Natural killer cell treated with Interleukin-12 subunit alpha and Interleukin-12 subunit beta and Interleukin-15 and Interleukin-18, amount 100 ng/mL, for 72 hours (primary cell): ENCODE measurements at regions not wholly inside any gene's neighbourhood (a gene's known extent, or its start where the extent isn't known, plus 50 kb on each side); places are given as distances from the start of the nearest gene placed in this dataset.

Source experiments
- ATAC-seq, 2 donors: fragments of 150-1000 bp; cut with Tn5 transposase in 1 of 2; sonication (Bioruptor Pico), chemical (Tn5 transposase) in 1 of 2; 2 replicates each; pipeline ENCODE4 v1.10.0; 2021
- DNase-seq: peaks from one replicate; pipeline ENCODE4 v3.0.0; 2022; ENCODE audit warnings: low spot score
- H3K27ac Mint-ChIP-seq, 2 donors: 1 replicate in 1 of 2; 2 replicates in 1 of 2; pipeline ENCODE4 v1.8.0; 2022; ENCODE audit warnings: mixed read lengths in 2 of 2, mild to moderate bottlenecking in 1 of 2, moderate library complexity in 1 of 2
- H3K27me3 Mint-ChIP-seq, 2 donors: 1 replicate in 1 of 2; 2 replicates in 1 of 2; pipeline ENCODE4 v1.8.0; 2022; ENCODE audit warnings: mixed read lengths in 2 of 2
- H3K36me3 Mint-ChIP-seq: one replicate; pipeline ENCODE4 v1.8.0; 2022; ENCODE audit warnings: mixed read lengths
- H3K4me1 Mint-ChIP-seq, 2 donors: 1 replicate in 1 of 2; 2 replicates in 1 of 2; pipeline ENCODE4 v1.8.0; 2022; ENCODE audit warnings: low read depth in 2 of 2, mixed read lengths in 2 of 2, mild to moderate bottlenecking in 1 of 2
- H3K4me3 Mint-ChIP-seq: one replicate; pipeline ENCODE4 v1.8.0; 2022; ENCODE audit warnings: mixed read lengths
- H3K9me3 Mint-ChIP-seq: 2 replicates; pipeline ENCODE4 v1.8.0; 2022; ENCODE audit warnings: mixed read lengths

- no peaks in the 10 kb centered on the region for H3K36me3 Mint-ChIP-seq
- peaks cover 3% of the 10 kb centered on the region for H3K9me3 Mint-ChIP-seq
- no peak overlapping the region for H3K4me3 Mint-ChIP-seq
- no peaks in the 10 kb centered on the region for H3K27me3 Mint-ChIP-seq
- DNase-seq (no peak), ATAC-seq (no peak)
- no peak overlapping the region for H3K27ac Mint-ChIP-seq
- H3K4me1 Mint-ChIP-seq = no peaks in the 10 kb centered on the region
Measured at GRCh38 chr13:107587681-107588080, 627.7 kb downstream of the LIG4 start.

- DNase-seq = no peak
- H3K9me3 Mint-ChIP-seq = peaks cover 3% of the 10 kb centered on the region
Measured at GRCh38 chr13:107586216-107586615, 629.1 kb downstream of the LIG4 start.

GRCh38 chr13:107585469-107586180 lies 629.7 kb downstream of the LIG4 start:
- H3K27ac Mint-ChIP-seq = no peak overlapping the region
- no peaks in the 10 kb centered on the region for H3K27me3 Mint-ChIP-seq
- H3K9me3 Mint-ChIP-seq = peaks cover 4% of the 10 kb centered on the region
- H3K4me3 Mint-ChIP-seq = no peak overlapping the region
- DNase-seq = no peak
- no peaks in the 10 kb centered on the region for H3K4me1 Mint-ChIP-seq
- ATAC-seq = no peak
- H3K36me3 Mint-ChIP-seq = no peaks in the 10 kb centered on the region

More at GRCh38 chr13:107586216-107586615, 629.1 kb downstream of the LIG4 start:
- Mint-ChIP-seq H3K27ac (no peak overlapping the region), H3K27me3 (no peaks in the 10 kb centered on the region), H3K4me3 (no peak overlapping the region), H3K36me3 (no peaks in the 10 kb centered on the region), H3K4me1 (no peaks in the 10 kb centered on the region)
- no peak for ATAC-seq

GRCh38 chr13:107582171-107582570 lies 633.2 kb downstream of the LIG4 start:
- H3K27me3 Mint-ChIP-seq = no peaks in the 10 kb centered on the region
- DNase-seq (no peak), ATAC-seq (no peak)
- peaks cover 4% of the 10 kb centered on the region for H3K36me3 Mint-ChIP-seq
- H3K4me3 Mint-ChIP-seq = no peak overlapping the region
- peaks cover 20% of the 10 kb centered on the region for H3K9me3 Mint-ChIP-seq
- H3K27ac Mint-ChIP-seq = no peak overlapping the region
- H3K4me1 Mint-ChIP-seq = no peaks in the 10 kb centered on the region

- Mint-ChIP-seq H3K27ac (no peak overlapping the region), H3K9me3 (peaks cover 20% of the 10 kb centered on the region), H3K4me3 (no peak overlapping the region), H3K27me3 (no peaks in the 10 kb centered on the region), H3K36me3 (peaks cover 4% of the 10 kb centered on the region), H3K4me1 (no peaks in the 10 kb centered on the region)
- no peak for DNase-seq
- ATAC-seq = no peak
Measured at GRCh38 chr13:107580741-107581412, 634.5 kb downstream of the LIG4 start.

GRCh38 chr13:107576430-107576829 lies 638.9 kb downstream of the LIG4 start:
- H3K27ac Mint-ChIP-seq = no peak overlapping the region
- H3K9me3 Mint-ChIP-seq = peaks cover 22% of the 10 kb centered on the region
- H3K4me3 Mint-ChIP-seq = no peak overlapping the region
- H3K27me3 Mint-ChIP-seq = no peaks in the 10 kb centered on the region
- peaks cover 14% of the 10 kb centered on the region for H3K36me3 Mint-ChIP-seq
- H3K4me1 Mint-ChIP-seq = no peaks in the 10 kb centered on the region
- DNase-seq (no peak), ATAC-seq (no peak)

GRCh38 chr13:107574517-107575210 lies 640.7 kb downstream of the LIG4 start:
- Mint-ChIP-seq H3K4me3 (no peak overlapping the region), H3K27me3 (no peaks in the 10 kb centered on the region), H3K27ac (no peak overlapping the region), H3K36me3 (peaks cover 14% of the 10 kb centered on the region), H3K4me1 (no peaks in the 10 kb centered on the region), H3K9me3 (peaks cover 16% of the 10 kb centered on the region)
- DNase-seq (no peak), ATAC-seq (no peak)

GRCh38 chr13:107573184-107573583 lies 642.2 kb downstream of the LIG4 start:
- H3K4me3 Mint-ChIP-seq = no peak overlapping the region
- DNase-seq (no peak), ATAC-seq (no peak)
- H3K27me3 Mint-ChIP-seq = no peaks in the 10 kb centered on the region
- H3K9me3 Mint-ChIP-seq = peaks cover 11% of the 10 kb centered on the region
- H3K27ac Mint-ChIP-seq = no peak overlapping the region
- H3K4me1 Mint-ChIP-seq = no peaks in the 10 kb centered on the region
- peaks cover 12% of the 10 kb centered on the region for H3K36me3 Mint-ChIP-seq

- Mint-ChIP-seq H3K4me3 (no peak overlapping the region), H3K9me3 (peaks cover 4% of the 10 kb centered on the region), H3K36me3 (peaks cover 9% of the 10 kb centered on the region), H3K27me3 (no peaks in the 10 kb centered on the region), H3K27ac (no peak overlapping the region), H3K4me1 (no peaks in the 10 kb centered on the region)
- DNase-seq (no peak), ATAC-seq (no peak)
Measured at GRCh38 chr13:107572156-107572555, 643.2 kb downstream of the LIG4 start.

GRCh38 chr13:107568181-107568580 lies 647.2 kb downstream of the LIG4 start:
- no peaks in the 10 kb centered on the region for H3K9me3 Mint-ChIP-seq
- H3K4me3 Mint-ChIP-seq = no peak overlapping the region
- no peaks in the 10 kb centered on the region for H3K27me3 Mint-ChIP-seq
- ATAC-seq = no peak
- peaks cover 10% of the 10 kb centered on the region for H3K36me3 Mint-ChIP-seq
- no peak overlapping the region for H3K27ac Mint-ChIP-seq
- no peak for DNase-seq
- no peaks in the 10 kb centered on the region for H3K4me1 Mint-ChIP-seq

GRCh38 chr13:107563099-107563925 lies 652.0 kb downstream of the LIG4 start:
- DNase-seq (no peak), ATAC-seq (no peak)
- Mint-ChIP-seq H3K4me3 (no peak overlapping the region), H3K36me3 (peaks cover 5% of the 10 kb centered on the region), H3K9me3 (no peaks in the 10 kb centered on the region), H3K27me3 (no peaks in the 10 kb centered on the region), H3K27ac (no peak overlapping the region), H3K4me1 (no peaks in the 10 kb centered on the region)

- H3K4me1 Mint-ChIP-seq = no peaks in the 10 kb centered on the region
- H3K27me3 Mint-ChIP-seq = no peaks in the 10 kb centered on the region
Measured at GRCh38 chr13:107562203-107562602, 653.1 kb downstream of the LIG4 start.

GRCh38 chr13:107554460-107554859 lies 660.9 kb downstream of the LIG4 start:
- Mint-ChIP-seq H3K27ac (no peak overlapping the region), H3K4me1 (no peaks in the 10 kb centered on the region), H3K4me3 (no peak overlapping the region), H3K27me3 (no peaks in the 10 kb centered on the region), H3K9me3 (peaks cover 3% of the 10 kb centered on the region), H3K36me3 (no peaks in the 10 kb centered on the region)
- DNase-seq (no peak), ATAC-seq (no peak)

More at GRCh38 chr13:107562203-107562602, 653.1 kb downstream of the LIG4 start:
- no peak for DNase-seq
- Mint-ChIP-seq H3K36me3 (peaks cover 5% of the 10 kb centered on the region), H3K9me3 (no peaks in the 10 kb centered on the region), H3K27ac (no peak overlapping the region), H3K4me3 (no peak overlapping the region)
- no peak for ATAC-seq
